Smooth muscle cell (in vitro differentiated cells): ENCODE measurements at regions not wholly inside any gene's neighbourhood (a gene's known extent, or its start where the extent isn't known, plus 50 kb on each side); places are given as distances from the start of the nearest gene placed in this dataset.
A peak's percentile ranks its signal among the peaks of the same experiment; 100 is the strongest.
"Not testable (repeated sequence)": the region's sequence is repeated elsewhere in the genome, so short reads cannot be mapped to it uniquely, and the experiment has no call there.

Experiments
- DNase-seq: peaks from one replicate; lab custom pipeline; 2025; ENCODE audit not compliant: unreplicated experiment; lab: John Stamatoyannopoulos, UW
- H2AFZ ChIP-seq: fragments of 200-600 bp; sonication (generic); 2 replicates; pipeline ENCODE4 v1.6.0; 2016; ENCODE audit warnings: antibody characterized with exemption, low read depth, mild to moderate bottlenecking
- H3F3A ChIP-seq: fragments of 200-600 bp; sonication (generic); 2 replicates; pipeline ENCODE4 v1.6.0; 2017; ENCODE audit warnings: antibody characterized with exemption, low read depth
- H3K27ac ChIP-seq: fragments of 200-600 bp; sonication (generic); 2 replicates; pipeline ENCODE4 v1.5.1; 2016; ENCODE audit warnings: low read depth, mild to moderate bottlenecking
- H3K27me3 ChIP-seq: fragments of 200-600 bp; sonication (generic); 2 replicates; pipeline ENCODE4 v1.6.1; 2016; ENCODE audit warnings: low read depth, mild to moderate bottlenecking
- H3K36me3 ChIP-seq: fragments of 200-600 bp; sonication (generic); 2 replicates; pipeline ENCODE4 v1.5.1; 2016; ENCODE audit warnings: low read depth
- H3K4me1 ChIP-seq: fragments of 200-600 bp; sonication (generic); 2 replicates; pipeline ENCODE4 v1.5.1; 2016; ENCODE audit warnings: low read depth
- H3K4me2 ChIP-seq: fragments of 200-600 bp; sonication (generic); 2 replicates; pipeline ENCODE4 v1.6.0; 2016; ENCODE audit warnings: mild to moderate bottlenecking
- H3K4me3 ChIP-seq: fragments of 200-600 bp; sonication (generic); 2 replicates; pipeline ENCODE4 v1.5.1; 2016; ENCODE audit warnings: mild to moderate bottlenecking
- H3K79me2 ChIP-seq: fragments of 200-600 bp; sonication (generic); 2 replicates; pipeline ENCODE4 v1.6.0; 2016; ENCODE audit warnings: low read depth, mild to moderate bottlenecking
- H3K9ac ChIP-seq: fragments of 200-600 bp; sonication (generic); 2 replicates; pipeline ENCODE4 v1.6.0; 2016; ENCODE audit warnings: low read depth
- H3K9me3 ChIP-seq: fragments of 200-600 bp; sonication (generic); replicated peaks from 2 replicates; pipeline ENCODE4 v1.5.1; 2016; ENCODE audit warnings: low read depth
- H4K20me1 ChIP-seq: fragments of 200-600 bp; sonication (generic); 2 replicates; pipeline ENCODE4 v1.6.0; 2016; ENCODE audit warnings: low read depth
- CTCF ChIP-seq: fragments of 200-600 bp; sonication (generic); IDR thresholded peaks from 2 replicates; pipeline ENCODE4 v1.5.1; 2017; ENCODE audit warnings: borderline replicate concordance, mild to moderate bottlenecking, antibody characterized with exemption; ENCODE audit not compliant: insufficient read depth, poor library complexity, severe bottlenecking
- WGBS: methylation state at CpG from one replicate; pipeline ENCODE4 v1.1.7; 2016; ENCODE audit warnings: low lambda C conversion rate; 5-methylcytosine and 5-hydroxymethylcytosine counted together

- no peaks in the 10 kb centered on the region for H3K9me3 ChIP-seq
- no peaks in the 10 kb centered on the region for H3K27me3 ChIP-seq
- H3K27ac ChIP-seq, result no peak overlapping the region
- no peaks in the 10 kb centered on the region for H3F3A ChIP-seq
- peak overlapping the region; percentile 18 for H2AFZ ChIP-seq
- no peaks in the 10 kb centered on the region for H3K79me2 ChIP-seq
- WGBS, result 59% methylated on average over 7 of the region's 7 CpGs
- no peaks in the 10 kb centered on the region for H3K4me1 ChIP-seq
- TF ChIP-seq CTCF, result no peak
- no peaks in the 10 kb centered on the region for H4K20me1 ChIP-seq
- DNase-seq, result no peak
- no peak overlapping the region for H3K4me3 ChIP-seq
- no peak overlapping the region for H3K9ac ChIP-seq
- no peak overlapping the region for H3K4me2 ChIP-seq
- no peaks in the 10 kb centered on the region for H3K36me3 ChIP-seq
These were observed 341.6 kb upstream of the NRSN1 start for GRCh38 chr6:23784301-23784919.

DNA sequence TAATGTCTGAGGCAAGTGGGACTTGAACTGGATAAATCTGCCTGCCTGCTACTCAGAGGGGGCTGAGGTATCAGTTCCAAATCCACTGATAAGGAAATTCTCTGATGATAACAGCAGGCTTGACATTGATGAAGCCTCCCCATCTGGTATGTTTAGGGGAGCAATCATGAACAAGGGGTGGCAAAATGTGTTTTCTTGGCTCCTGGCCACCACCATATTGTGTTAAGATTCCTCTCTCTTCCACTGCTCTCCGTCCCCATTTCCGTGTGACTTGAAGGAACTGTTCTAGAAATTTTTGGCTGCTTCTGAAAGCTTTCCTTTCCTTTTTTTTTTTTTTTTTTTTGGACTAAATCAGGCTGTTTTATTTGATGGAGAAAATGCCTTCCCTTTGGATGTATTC, 335.3 kb upstream of the NRSN1 start:
- no peaks in the 10 kb centered on the region for H3K79me2 ChIP-seq
- no peak for TF ChIP-seq CTCF
- H3K36me3 ChIP-seq, result no peaks in the 10 kb centered on the region
- H3K9me3 ChIP-seq, result no peaks in the 10 kb centered on the region
- no peak overlapping the region for H3K27ac ChIP-seq
- H3F3A ChIP-seq, result no peaks in the 10 kb centered on the region
- H2AFZ ChIP-seq, result no peak overlapping the region
- H3K4me2 ChIP-seq, result no peak overlapping the region
- H4K20me1 ChIP-seq, result no peaks in the 10 kb centered on the region
- peaks cover 4% of the 10 kb centered on the region for H3K4me1 ChIP-seq
- H3K4me3 ChIP-seq, result no peak overlapping the region
- H3K27me3 ChIP-seq, result no peaks in the 10 kb centered on the region
- WGBS, result 93% methylated on average over 2 of the region's 2 CpGs
- DNase-seq, result no peak
- no peak overlapping the region for H3K9ac ChIP-seq

DNA sequence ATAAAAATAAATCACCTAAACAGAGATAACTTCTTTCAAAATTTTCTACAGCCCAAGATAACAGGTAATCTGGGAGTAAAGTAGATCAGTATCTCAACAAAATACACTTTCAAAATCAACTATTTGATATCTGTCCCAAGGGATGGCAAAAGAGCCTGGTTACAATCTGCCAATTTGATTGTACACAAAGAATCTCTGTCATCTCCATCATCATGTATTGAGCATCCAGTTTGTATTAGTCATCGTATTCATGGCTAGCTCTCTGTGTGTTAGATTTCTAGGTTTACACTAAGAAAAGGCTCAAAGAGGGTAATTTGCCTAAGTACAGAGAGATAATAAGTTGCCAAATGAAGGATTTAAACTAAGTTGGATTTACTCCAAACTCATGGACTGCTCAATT, 329.0 kb upstream of the NRSN1 start:
- H3K4me1 ChIP-seq, result no peaks in the 10 kb centered on the region
- no peak overlapping the region for H3K27ac ChIP-seq
- H2AFZ ChIP-seq, result no peak overlapping the region
- no peak for DNase-seq
- no peaks in the 10 kb centered on the region for H3K9me3 ChIP-seq
- H3K36me3 ChIP-seq, result no peaks in the 10 kb centered on the region
- H3K9ac ChIP-seq, result no peak overlapping the region
- 91% methylated on average over 1 of the region's 1 CpG for WGBS
- H3K27me3 ChIP-seq, result no peaks in the 10 kb centered on the region
- no peaks in the 10 kb centered on the region for H3K79me2 ChIP-seq
- TF ChIP-seq CTCF, result no peak
- H3K4me2 ChIP-seq, result no peak overlapping the region
- H3K4me3 ChIP-seq, result no peak overlapping the region
- no peaks in the 10 kb centered on the region for H4K20me1 ChIP-seq
- H3F3A ChIP-seq, result no peaks in the 10 kb centered on the region

DNA sequence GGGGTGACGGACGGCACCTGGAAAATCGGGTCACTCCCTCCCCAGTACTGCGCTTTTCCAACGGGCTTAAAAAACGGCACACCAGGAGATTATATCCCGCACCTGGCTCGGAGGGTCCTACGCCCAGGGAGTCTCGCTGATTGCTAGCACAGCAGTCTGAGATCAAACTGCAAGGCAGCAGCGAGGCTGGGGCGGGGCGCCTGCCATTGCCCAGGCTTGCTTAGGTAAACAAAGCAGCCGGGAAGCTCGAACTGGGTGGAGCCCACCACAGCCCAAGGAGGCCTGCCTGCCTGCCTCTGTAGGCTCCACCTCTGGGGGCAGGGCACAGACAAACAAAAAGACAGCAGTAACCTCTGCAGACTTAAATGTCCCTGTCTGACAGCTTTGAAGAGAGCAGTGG, 321.7 kb upstream of the NRSN1 start:
- 95% methylated on average over 15 of the region's 15 CpGs for WGBS
- H3K9ac ChIP-seq, H2AFZ ChIP-seq, H3K79me2 ChIP-seq, H3K4me2 ChIP-seq, H3K4me1 ChIP-seq, H3K27ac ChIP-seq, H3K27me3 ChIP-seq, H3K9me3 ChIP-seq, H3K36me3 ChIP-seq, H3F3A ChIP-seq, H3K4me3 ChIP-seq, DNase-seq, H4K20me1 ChIP-seq: not testable (repeated sequence)

GRCh38 chr6:23821141-23821540, 304.9 kb upstream of the NRSN1 start:
- not testable (repeated sequence) for H3F3A ChIP-seq, H3K4me1 ChIP-seq, H3K4me2 ChIP-seq, H4K20me1 ChIP-seq, H3K27ac ChIP-seq, H3K36me3 ChIP-seq, H3K27me3 ChIP-seq, DNase-seq, H3K4me3 ChIP-seq, H3K9ac ChIP-seq, H3K9me3 ChIP-seq, H3K79me2 ChIP-seq, H2AFZ ChIP-seq
- 94% methylated on average over 5 of the region's 5 CpGs for WGBS
